ENCODE measurements at regions not wholly inside any gene's neighbourhood (a gene's known extent, or its start where the extent isn't known, plus 50 kb on each side); places are given as distances from the start of the nearest gene placed in this dataset.

GRCh38 chr14:98551028-98551427 is 721.0 kb downstream of the BCL11B start:
- no peak for DNase-seq

- DNase-seq = no peak
Observed at GRCh38 chr14:98555440-98555839, 716.6 kb downstream of the BCL11B start.

GRCh38 chr14:98564006-98564405 is 708.0 kb downstream of the BCL11B start:
- no peak for DNase-seq

GRCh38 chr14:98564541-98564940 is 707.5 kb downstream of the BCL11B start:
- no peak for DNase-seq

GRCh38 chr14:98571104-98571503 is 700.9 kb downstream of the BCL11B start:
- DNase-seq = no peak

- no peak for DNase-seq
Observed at GRCh38 chr14:98573082-98573481, 698.9 kb downstream of the BCL11B start.

GRCh38 chr14:98576463-98576862 is 695.5 kb downstream of the BCL11B start:
- no peak for DNase-seq

- no peak for DNase-seq
Observed at GRCh38 chr14:98578204-98578603, 693.8 kb downstream of the BCL11B start.

GRCh38 chr14:98579140-98579539 is 692.9 kb downstream of the BCL11B start:
- no peak for DNase-seq

- DNase-seq = no peak
Observed at GRCh38 chr14:98580131-98580678, 691.8 kb downstream of the BCL11B start.

- DNase-seq = no peak
Observed at GRCh38 chr14:98582276-98582675, 689.7 kb downstream of the BCL11B start.

- no peak for DNase-seq
Observed at GRCh38 chr14:98591161-98591560, 680.8 kb downstream of the BCL11B start.

- no peak for DNase-seq
Observed at GRCh38 chr14:98592611-98593170, 679.3 kb downstream of the BCL11B start.

- no peak for DNase-seq
Observed at GRCh38 chr14:98593361-98593761, 678.6 kb downstream of the BCL11B start.

- no peak for DNase-seq
Observed at GRCh38 chr14:98594156-98594555, 677.8 kb downstream of the BCL11B start.

GRCh38 chr14:98598576-98598975 is 673.4 kb downstream of the BCL11B start:
- DNase-seq = no peak

- no peak for DNase-seq
Observed at GRCh38 chr14:98599082-98599481, 672.9 kb downstream of the BCL11B start.

GRCh38 chr14:98602983-98603382 is 669.0 kb downstream of the BCL11B start:
- DNase-seq = no peak

GRCh38 chr14:98605043-98605442 is 667.0 kb downstream of the BCL11B start:
- DNase-seq = no peak

GRCh38 chr14:98606041-98606640 is 665.9 kb downstream of the BCL11B start:
- no peak for DNase-seq

GRCh38 chr14:98606816-98607215 is 665.2 kb downstream of the BCL11B start:
- DNase-seq = no peak

- no peak for DNase-seq
Observed at GRCh38 chr14:98607341-98607910, 664.6 kb downstream of the BCL11B start.

- no peak for DNase-seq
Observed at GRCh38 chr14:98608071-98609060, 663.6 kb downstream of the BCL11B start.
